ENCODE measurements at regions not wholly inside any gene's neighbourhood (a gene's known extent, or its start where the extent isn't known, plus 50 kb on each side); places are given as distances from the start of the nearest gene placed in this dataset.
A peak's percentile ranks its signal among the peaks of the same experiment; 100 is the strongest.

DNA sequence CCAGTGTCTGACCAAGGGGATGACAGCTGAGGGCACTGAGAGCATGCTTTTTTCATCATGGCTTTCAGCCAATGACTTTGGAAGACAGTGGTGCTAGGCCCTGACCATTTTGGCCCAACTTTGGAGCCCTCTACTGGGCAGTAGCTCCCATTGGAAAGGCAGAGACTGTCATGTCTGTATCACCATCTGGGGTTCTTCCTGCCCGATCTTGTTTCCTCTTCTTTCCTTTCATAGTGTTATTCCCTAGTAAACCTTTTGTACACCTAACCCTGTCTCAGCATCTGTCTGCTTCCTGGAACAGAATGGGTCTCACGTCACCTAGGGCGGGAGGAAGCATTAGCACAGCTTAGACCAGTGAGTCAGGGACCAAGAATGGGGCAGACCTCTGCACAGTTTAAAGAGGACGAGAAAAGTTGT lies 97.4 kb upstream of the MAST4 start:
- DNase-seq (ENCODE audit: extremely low spot score, unreplicated experiment), result no peak
- peak overlapping the region; percentile 10 for H3K27ac Mint-ChIP-seq
- peaks cover 34% of the 10 kb centered on the region for H3K27me3 Mint-ChIP-seq
- no peaks in the 10 kb centered on the region for H3K36me3 Mint-ChIP-seq
- no peak overlapping the region for H3K4me3 Mint-ChIP-seq
- TF ChIP-seq, protein P1, sequence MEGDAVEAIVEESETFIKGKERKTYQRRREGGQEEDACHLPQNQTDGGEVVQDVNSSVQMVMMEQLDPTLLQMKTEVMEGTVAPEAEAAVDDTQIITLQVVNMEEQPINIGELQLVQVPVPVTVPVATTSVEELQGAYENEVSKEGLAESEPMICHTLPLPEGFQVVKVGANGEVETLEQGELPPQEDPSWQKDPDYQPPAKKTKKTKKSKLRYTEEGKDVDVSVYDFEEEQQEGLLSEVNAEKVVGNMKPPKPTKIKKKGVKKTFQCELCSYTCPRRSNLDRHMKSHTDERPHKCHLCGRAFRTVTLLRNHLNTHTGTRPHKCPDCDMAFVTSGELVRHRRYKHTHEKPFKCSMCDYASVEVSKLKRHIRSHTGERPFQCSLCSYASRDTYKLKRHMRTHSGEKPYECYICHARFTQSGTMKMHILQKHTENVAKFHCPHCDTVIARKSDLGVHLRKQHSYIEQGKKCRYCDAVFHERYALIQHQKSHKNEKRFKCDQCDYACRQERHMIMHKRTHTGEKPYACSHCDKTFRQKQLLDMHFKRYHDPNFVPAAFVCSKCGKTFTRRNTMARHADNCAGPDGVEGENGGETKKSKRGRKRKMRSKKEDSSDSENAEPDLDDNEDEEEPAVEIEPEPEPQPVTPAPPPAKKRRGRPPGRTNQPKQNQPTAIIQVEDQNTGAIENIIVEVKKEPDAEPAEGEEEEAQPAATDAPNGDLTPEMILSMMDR (conservative IDR thresholded peaks at IDR 0.05), result no peak
- H3K4me1 Mint-ChIP-seq (ENCODE audit: unreplicated experiment), result no peaks in the 10 kb centered on the region
- no peaks in the 10 kb centered on the region for H3K9me3 Mint-ChIP-seq

DNA sequence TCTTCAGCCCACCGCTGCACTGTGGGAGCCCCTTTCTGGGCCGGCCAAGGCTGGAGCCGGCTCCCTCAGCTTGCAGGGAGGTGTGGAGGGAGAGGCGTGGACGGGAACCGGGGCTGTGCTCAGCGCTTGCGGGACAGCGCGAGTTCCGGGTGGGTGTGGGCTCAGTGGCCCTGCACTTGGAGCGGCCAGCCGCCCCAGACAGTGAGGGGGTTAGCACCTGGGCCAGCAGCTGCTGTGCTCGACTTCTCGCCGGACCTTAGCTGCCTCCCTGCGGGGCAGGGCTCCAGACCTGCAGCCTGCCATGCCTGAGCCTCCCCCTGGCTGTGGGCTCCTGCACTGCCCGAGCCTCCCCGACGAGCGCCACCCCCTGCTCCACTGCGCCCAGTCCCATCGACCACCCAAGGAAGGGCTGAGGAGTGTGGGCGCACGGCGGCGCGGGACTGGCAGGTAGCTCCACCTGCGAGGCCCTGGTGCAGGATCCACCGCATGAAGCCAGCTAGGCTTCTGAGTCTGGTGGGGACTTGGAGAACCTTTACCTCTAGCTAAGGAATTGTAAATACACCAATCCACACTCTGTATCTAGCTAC lies 92.9 kb upstream of the MAST4 start:
- H3K27me3 Mint-ChIP-seq, result peaks cover 14% of the 10 kb centered on the region
- H3K27ac Mint-ChIP-seq, result no peak overlapping the region
- TF ChIP-seq, protein P1 (conservative IDR thresholded peaks at IDR 0.05), result no peak
- no peaks in the 10 kb centered on the region for H3K9me3 Mint-ChIP-seq
- no peaks in the 10 kb centered on the region for H3K4me1 Mint-ChIP-seq (ENCODE audit: unreplicated experiment)
- H3K36me3 Mint-ChIP-seq, result no peaks in the 10 kb centered on the region
- no peak for DNase-seq (ENCODE audit: extremely low spot score, unreplicated experiment)
- no peak overlapping the region for H3K4me3 Mint-ChIP-seq

DNA sequence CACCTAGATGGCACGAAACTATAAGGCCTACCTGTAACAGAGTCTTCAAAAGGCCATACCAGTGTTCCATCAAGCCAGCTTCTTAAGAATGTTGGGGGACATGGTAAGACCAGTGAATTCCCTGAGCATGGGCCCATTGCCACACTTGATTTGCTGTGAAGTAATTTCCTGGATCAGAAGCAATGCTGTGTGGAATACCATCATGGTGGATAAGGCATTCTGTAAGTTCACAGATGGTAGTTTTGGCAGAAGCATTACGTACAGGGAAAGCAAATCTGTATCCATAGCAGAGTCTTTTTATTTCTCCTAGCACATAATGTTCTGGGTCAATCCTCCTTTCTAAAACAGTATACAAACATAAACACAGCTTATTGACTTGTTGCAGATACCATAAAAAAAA lies 89.1 kb upstream of the MAST4 start:
- no peaks in the 10 kb centered on the region for H3K9me3 Mint-ChIP-seq
- H3K4me3 Mint-ChIP-seq, result no peak overlapping the region
- peaks cover 25% of the 10 kb centered on the region for H3K27me3 Mint-ChIP-seq
- H3K4me1 Mint-ChIP-seq (ENCODE audit: unreplicated experiment), result no peaks in the 10 kb centered on the region
- TF ChIP-seq, protein P1 (conservative IDR thresholded peaks at IDR 0.05), result no peak
- no peaks in the 10 kb centered on the region for H3K36me3 Mint-ChIP-seq
- DNase-seq (ENCODE audit: extremely low spot score, unreplicated experiment), result no peak
- no peak overlapping the region for H3K27ac Mint-ChIP-seq

DNA sequence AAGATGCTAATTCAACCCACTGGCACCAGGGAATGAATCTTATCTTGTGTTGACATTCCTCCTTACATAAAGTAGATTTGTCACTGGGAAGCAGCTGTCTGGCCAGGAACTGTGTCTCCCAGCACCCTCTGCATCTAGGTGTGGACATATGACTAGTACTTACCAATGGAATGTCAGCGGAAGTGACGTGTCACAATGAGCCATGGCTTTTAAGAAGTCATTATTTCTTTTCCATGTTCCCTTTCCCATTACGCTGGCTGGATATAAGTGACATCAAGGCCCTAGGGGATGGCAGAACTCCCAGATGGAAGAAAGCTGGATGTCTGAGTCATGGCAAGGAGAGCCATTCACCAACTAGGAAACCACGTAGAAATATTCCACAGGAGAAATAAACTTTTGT lies 84.7 kb upstream of the MAST4 start:
- TF ChIP-seq, protein P1 (conservative IDR thresholded peaks at IDR 0.05), result no peak
- no peak overlapping the region for H3K27ac Mint-ChIP-seq
- DNase-seq (ENCODE audit: extremely low spot score, unreplicated experiment), result no peak
- H3K4me3 Mint-ChIP-seq, result no peak overlapping the region
- no peaks in the 10 kb centered on the region for H3K36me3 Mint-ChIP-seq
- peaks cover 23% of the 10 kb centered on the region for H3K27me3 Mint-ChIP-seq
- H3K9me3 Mint-ChIP-seq, result no peaks in the 10 kb centered on the region
- no peaks in the 10 kb centered on the region for H3K4me1 Mint-ChIP-seq (ENCODE audit: unreplicated experiment)

DNA sequence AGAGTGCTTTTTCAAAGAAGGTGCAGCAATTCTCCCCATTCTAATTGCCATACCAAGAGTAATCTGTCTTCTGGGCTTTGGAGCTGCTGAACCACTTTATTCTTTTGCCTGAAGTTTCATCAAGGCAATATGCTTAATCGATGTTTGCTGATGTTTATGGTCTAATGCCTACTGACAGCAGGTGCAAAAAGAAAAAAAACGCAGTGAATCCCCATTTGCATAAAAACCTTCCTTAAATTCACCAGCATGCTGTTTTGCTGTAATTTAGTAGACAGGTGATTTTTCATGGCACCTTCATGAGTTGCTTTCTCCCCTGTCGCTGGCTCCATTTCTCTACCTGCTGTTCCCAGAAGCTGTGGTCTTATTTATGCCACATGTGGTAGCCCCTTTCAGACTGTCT lies 83.1 kb upstream of the MAST4 start:
- no peaks in the 10 kb centered on the region for H3K9me3 Mint-ChIP-seq
- H3K4me3 Mint-ChIP-seq, result no peak overlapping the region
- H3K4me1 Mint-ChIP-seq (ENCODE audit: unreplicated experiment), result no peaks in the 10 kb centered on the region
- TF ChIP-seq, protein P1 (conservative IDR thresholded peaks at IDR 0.05), result no peak
- DNase-seq (ENCODE audit: extremely low spot score, unreplicated experiment), result no peak
- peaks cover 24% of the 10 kb centered on the region for H3K27me3 Mint-ChIP-seq
- no peaks in the 10 kb centered on the region for H3K36me3 Mint-ChIP-seq
- H3K27ac Mint-ChIP-seq, result no peak overlapping the region

DNA sequence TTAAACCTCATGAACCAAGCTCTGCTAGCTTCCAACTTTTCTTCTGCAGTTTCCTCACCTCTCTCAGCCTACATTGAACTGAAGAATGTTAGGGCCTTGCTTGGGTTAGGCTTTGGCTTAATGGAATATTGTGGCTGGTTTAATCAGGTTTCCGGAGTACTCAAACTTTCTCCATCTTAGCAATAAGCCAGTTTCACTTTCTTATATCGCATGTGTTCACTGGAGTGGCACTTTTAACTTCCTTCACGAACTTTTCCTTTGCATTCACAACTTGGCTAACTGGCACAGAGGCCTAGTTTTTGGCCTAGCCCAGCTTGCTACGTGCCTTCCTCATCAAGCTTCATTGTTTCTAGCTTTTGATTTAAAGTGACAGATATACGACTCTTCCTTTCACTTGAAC lies 81.0 kb upstream of the MAST4 start:
- H3K36me3 Mint-ChIP-seq, result no peaks in the 10 kb centered on the region
- peaks cover 8% of the 10 kb centered on the region for H3K27me3 Mint-ChIP-seq
- H3K4me3 Mint-ChIP-seq, result no peak overlapping the region
- peaks cover 3% of the 10 kb centered on the region for H3K4me1 Mint-ChIP-seq (ENCODE audit: unreplicated experiment)
- no peak overlapping the region for H3K27ac Mint-ChIP-seq
- no peaks in the 10 kb centered on the region for H3K9me3 Mint-ChIP-seq
- DNase-seq (ENCODE audit: extremely low spot score, unreplicated experiment), result no peak
- TF ChIP-seq, protein P1 (conservative IDR thresholded peaks at IDR 0.05), result no peak
